Upper lobe of left lung (tissue), 6 donors: ENCODE measurements at regions not wholly inside any gene's neighbourhood (a gene's known extent, or its start where the extent isn't known, plus 50 kb on each side); places are given as distances from the start of the nearest gene placed in this dataset.

ENCODE experiments used
- ATAC-seq, 2 donors: fragments of 200-7000 bp; cut with Tn5 transposase; one replicate each; pipeline ENCODE4 v1.9.1; 2022; ENCODE audit warnings: mild to moderate bottlenecking in 2 of 2, moderate library complexity in 2 of 2; ENCODE audit not compliant: low FRiP score in 2 of 2
- DNase-seq, 2 donors: peaks; one replicate each; pipeline ENCODE4 v3.0.0-alpha.2; 2019 to 2020
- H3K27ac ChIP-seq, 4 donors: fragments of 200-600 bp; sonication (generic); one replicate each; pipeline ENCODE4 v1.5.1; 2016 to 2019
- H3K27me3 ChIP-seq, 4 donors: fragments of 200-600 bp; sonication (generic); one replicate each; pipeline ENCODE4 v1.5.1; 2017 to 2019
- H3K36me3 ChIP-seq, 4 donors: fragments of 200-600 bp; sonication (generic); one replicate each; pipeline ENCODE4 v1.5.1; 2016 to 2019
- H3K4me1 ChIP-seq, 4 donors: fragments of 200-600 bp; sonication (generic); one replicate each; pipeline ENCODE4 v1.5.1; 2018 to 2019
- H3K4me3 ChIP-seq, 4 donors: fragments of 200-600 bp; sonication (generic); one replicate each; pipeline ENCODE4 v1.5.1; 2017 to 2019; ENCODE audit warnings: mild to moderate bottlenecking in 2 of 4, moderate library complexity in 1 of 4
- H3K9me3 ChIP-seq, 4 donors: fragments of 200-600 bp; sonication (generic); one replicate each; pipeline ENCODE4 v1.5.1; 2018 to 2019
- EP300 ChIP-seq, 4 donors: sonication (generic); formaldehyde crosslinking; IDR thresholded peaks; one replicate each; pipeline ENCODE4 v1.5.1; 2017; ENCODE audit warnings: antibody characterized with exemption in 4 of 4, control low read depth in 2 of 4
- POLR2A ChIP-seq, 4 donors: fragments of 450-650 bp; IDR thresholded peaks; one replicate each; pipeline ENCODE4 v1.5.1; 2016 to 2017; ENCODE audit warnings: antibody characterized with exemption in 4 of 4, mild to moderate bottlenecking in 2 of 4
- POLR2AphosphoS5 ChIP-seq, 2 donors: sonication (generic); formaldehyde crosslinking; IDR thresholded peaks; one replicate each; pipeline ENCODE4 v1.5.1; 2017; ENCODE audit warnings: antibody characterized with exemption in 2 of 2
- WGBS, 2 donors: methylation state at CpG; one replicate each; pipeline ENCODE4 v1.1.5; 2017 to 2018; 5-methylcytosine and 5-hydroxymethylcytosine counted together
- TF ChIP-seq, protein P1 (sequence below), 6 experiments: fragments of 450-650 bp in 4 of 6; fragments of 200-600 bp in 2 of 6; sonication (generic) in 2 of 6; IDR thresholded peaks; one replicate each; pipeline ENCODE4 v1.5.1; 2016 to 2019; ENCODE audit warnings: antibody characterized with exemption in 6 of 6
- donor health status: DM: no; HTN: no; CAD: no; lungs with moderate emphysema.
- donor health status: DM: no; HTN: yes; CAD: no; lungs with severe emphysema.

DNA sequence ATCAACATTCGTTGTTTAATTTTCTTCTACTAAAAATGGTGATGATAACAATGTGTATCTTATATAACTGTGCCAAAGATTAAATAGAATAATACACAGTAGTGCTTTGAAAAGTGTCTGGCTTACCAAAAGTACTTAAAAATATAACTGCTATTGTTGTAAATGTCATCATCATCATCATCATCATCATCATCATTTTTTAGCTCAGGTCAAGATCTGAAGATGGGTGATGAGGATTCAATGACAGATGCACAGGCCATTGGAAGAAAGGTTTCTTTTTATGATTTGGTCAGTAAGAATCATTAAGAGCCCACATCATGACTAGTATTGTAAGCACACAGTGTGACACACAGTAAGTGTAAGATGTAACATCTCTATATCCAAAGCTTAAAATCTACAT lies 795.2 kb downstream of the SLC4A3 start:
- H3K27me3 ChIP-seq, result no peaks in the 10 kb centered on the region
- H3K9me3 ChIP-seq, result no peaks in the 10 kb centered on the region
- no peak for ATAC-seq
- no peaks in the 10 kb centered on the region for H3K4me1 ChIP-seq
- no peak overlapping the region for H3K4me3 ChIP-seq
- no peak for DNase-seq
- WGBS, 2 donors, result 72 to 78% methylated on average over 1 of the region's 1 CpG
- no peak overlapping the region for H3K27ac ChIP-seq
- TF ChIP-seq POLR2A (IDR thresholded peaks at IDR 0.05), result no peak
- no peaks in the 10 kb centered on the region for H3K36me3 ChIP-seq

DNA sequence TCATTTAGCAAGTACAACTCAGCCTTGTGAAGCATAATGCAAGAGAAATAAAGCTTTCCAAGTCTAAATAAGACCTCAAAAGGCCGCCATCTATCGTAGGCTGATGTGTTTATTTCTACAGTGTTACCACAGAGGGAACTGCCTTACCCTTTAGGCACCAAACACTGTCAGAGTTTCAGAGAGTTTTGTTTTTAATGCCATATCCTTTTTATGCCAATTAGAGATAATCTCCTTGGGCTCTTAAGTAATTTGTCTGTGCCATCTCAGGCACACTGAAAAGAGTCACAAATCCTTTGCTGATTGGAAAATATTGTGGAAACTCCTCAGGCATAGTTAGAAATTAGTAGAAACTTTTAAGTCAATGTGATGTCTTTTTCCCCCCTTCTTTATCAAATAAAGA lies 797.1 kb downstream of the SLC4A3 start:
- TF ChIP-seq POLR2A (IDR thresholded peaks at IDR 0.05), result no peak
- TF ChIP-seq, protein P1, sequence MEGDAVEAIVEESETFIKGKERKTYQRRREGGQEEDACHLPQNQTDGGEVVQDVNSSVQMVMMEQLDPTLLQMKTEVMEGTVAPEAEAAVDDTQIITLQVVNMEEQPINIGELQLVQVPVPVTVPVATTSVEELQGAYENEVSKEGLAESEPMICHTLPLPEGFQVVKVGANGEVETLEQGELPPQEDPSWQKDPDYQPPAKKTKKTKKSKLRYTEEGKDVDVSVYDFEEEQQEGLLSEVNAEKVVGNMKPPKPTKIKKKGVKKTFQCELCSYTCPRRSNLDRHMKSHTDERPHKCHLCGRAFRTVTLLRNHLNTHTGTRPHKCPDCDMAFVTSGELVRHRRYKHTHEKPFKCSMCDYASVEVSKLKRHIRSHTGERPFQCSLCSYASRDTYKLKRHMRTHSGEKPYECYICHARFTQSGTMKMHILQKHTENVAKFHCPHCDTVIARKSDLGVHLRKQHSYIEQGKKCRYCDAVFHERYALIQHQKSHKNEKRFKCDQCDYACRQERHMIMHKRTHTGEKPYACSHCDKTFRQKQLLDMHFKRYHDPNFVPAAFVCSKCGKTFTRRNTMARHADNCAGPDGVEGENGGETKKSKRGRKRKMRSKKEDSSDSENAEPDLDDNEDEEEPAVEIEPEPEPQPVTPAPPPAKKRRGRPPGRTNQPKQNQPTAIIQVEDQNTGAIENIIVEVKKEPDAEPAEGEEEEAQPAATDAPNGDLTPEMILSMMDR (IDR thresholded peaks at IDR 0.05), result no peak
- TF ChIP-seq EP300 (IDR thresholded peaks at IDR 0.05), result no peak
- no peak for TF ChIP-seq POLR2AphosphoS5 (IDR thresholded peaks at IDR 0.05)
- no peaks in the 10 kb centered on the region for H3K4me1 ChIP-seq
- no peak for DNase-seq
- 49 to 61% methylated on average over 2 of the region's 2 CpGs for WGBS, 2 donors
- no peak overlapping the region for H3K27ac ChIP-seq
- ATAC-seq, result no peak
- no peaks in the 10 kb centered on the region for H3K27me3 ChIP-seq
- no peaks in the 10 kb centered on the region for H3K9me3 ChIP-seq
- H3K36me3 ChIP-seq, result no peaks in the 10 kb centered on the region
- H3K4me3 ChIP-seq, result no peak overlapping the region

DNA sequence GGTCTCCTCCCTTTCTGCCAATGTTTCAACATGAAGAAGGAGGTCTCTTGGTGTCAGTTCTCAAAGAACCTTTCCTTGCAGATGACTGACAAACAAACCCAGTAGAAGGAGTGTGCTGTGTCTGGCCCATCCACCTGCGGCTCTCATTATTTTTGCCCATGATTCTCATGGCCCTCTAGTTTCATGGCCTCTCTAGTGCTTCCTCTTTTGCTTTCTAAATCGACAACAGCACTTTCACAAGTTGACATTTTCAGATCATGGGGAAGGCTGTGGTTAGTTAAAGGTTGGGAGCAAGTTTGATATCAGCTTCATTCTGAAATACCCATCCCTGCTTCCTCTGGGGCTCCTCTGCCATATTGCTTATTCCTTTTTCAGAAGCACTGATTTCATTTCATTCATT lies 805.2 kb downstream of the SLC4A3 start:
- Histone ChIP-seq H3K4me1 (no peaks in the 10 kb centered on the region), H3K27ac (no peak overlapping the region), H3K9me3 (no peaks in the 10 kb centered on the region), H3K36me3 (no peaks in the 10 kb centered on the region), H3K27me3 (no peaks in the 10 kb centered on the region), H3K4me3 (no peak overlapping the region)
- TF ChIP-seq EP300 (IDR thresholded peaks at IDR 0.05) (no peak), POLR2AphosphoS5 (IDR thresholded peaks at IDR 0.05) (no peak), POLR2A (IDR thresholded peaks at IDR 0.05) (no peak)
- TF ChIP-seq, protein P1 (IDR thresholded peaks at IDR 0.05), result no peak
- WGBS, 2 donors, result 65 to 71% methylated on average over 2 of the region's 2 CpGs
- DNase-seq (no peak), ATAC-seq (no peak)

DNA sequence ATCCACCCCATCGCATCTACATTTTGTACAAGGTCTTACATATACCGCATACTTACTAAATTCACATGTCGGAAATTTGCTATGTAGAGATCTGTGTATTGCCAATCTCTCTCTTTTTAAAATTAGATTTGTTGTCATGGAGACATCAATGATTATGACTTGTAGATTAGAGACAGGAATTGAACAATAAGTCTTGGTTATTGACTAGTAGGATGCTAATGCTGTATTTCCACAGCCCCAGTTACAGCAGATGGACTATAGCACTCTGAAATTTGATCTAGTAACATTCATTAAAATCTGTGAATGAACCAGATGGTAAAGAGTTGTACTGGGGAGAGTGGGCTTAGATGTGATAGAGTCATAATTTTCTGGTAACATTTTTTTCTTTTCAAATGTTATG lies 805.7 kb downstream of the SLC4A3 start:
- TF ChIP-seq, protein P1 (IDR thresholded peaks at IDR 0.05), result no peak
- TF ChIP-seq POLR2AphosphoS5 (IDR thresholded peaks at IDR 0.05), result no peak
- TF ChIP-seq EP300 (IDR thresholded peaks at IDR 0.05), result no peak
- TF ChIP-seq POLR2A (IDR thresholded peaks at IDR 0.05), result no peak
- no peak overlapping the region for H3K4me3 ChIP-seq
- DNase-seq (no peak), ATAC-seq (no peak)
- no peaks in the 10 kb centered on the region for H3K4me1 ChIP-seq
- WGBS, 2 donors, result 99 to 100% methylated on average over 3 of the region's 3 CpGs
- H3K27me3 ChIP-seq, result no peaks in the 10 kb centered on the region
- H3K9me3 ChIP-seq, result no peaks in the 10 kb centered on the region
- H3K27ac ChIP-seq, result no peak overlapping the region
- H3K36me3 ChIP-seq, result no peaks in the 10 kb centered on the region

DNA sequence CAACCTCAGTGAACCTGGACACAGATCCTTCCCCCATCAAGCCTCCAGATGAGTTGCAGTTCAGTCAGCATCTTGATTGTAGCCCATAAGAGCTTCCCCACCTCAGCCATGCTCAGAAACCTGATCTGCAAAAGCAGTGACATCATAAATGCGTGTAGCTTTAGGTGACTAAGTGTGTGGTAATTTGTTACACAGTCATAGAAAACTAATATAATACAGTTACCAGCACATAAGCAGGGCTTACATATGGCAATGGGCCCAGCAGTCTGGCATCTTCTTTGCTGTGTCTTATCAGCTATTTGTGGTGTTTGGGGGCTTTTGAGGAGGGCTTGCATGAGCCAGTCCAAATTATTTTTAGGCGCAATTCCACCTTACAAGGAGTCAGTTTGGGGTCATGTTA lies 807.0 kb downstream of the SLC4A3 start:
- ATAC-seq, result no peak
- Histone ChIP-seq H3K4me3 (no peak overlapping the region), H3K27ac (no peak overlapping the region), H3K9me3 (no peaks in the 10 kb centered on the region), H3K27me3 (no peaks in the 10 kb centered on the region), H3K36me3 (no peaks in the 10 kb centered on the region), H3K4me1 (no peaks in the 10 kb centered on the region)
- no peak for DNase-seq
- 83 to 91% methylated on average over 1 to 2 of the region's 2 CpGs for WGBS, 2 donors
- TF ChIP-seq, protein P1 (IDR thresholded peaks at IDR 0.05), result no peak
